GM12878 (cell line): ENCODE measurements at regions not wholly inside any gene's neighbourhood (a gene's known extent, or its start where the extent isn't known, plus 50 kb on each side); places are given as distances from the start of the nearest gene placed in this dataset.

Experiments
- BHLHE40 ChIP-seq, 2 experiments: fragments of 450-650 bp in 1 of 2; IDR thresholded peaks; 2 replicates each; pipeline ENCODE4 v1.6.1; 2011 to 2017; ENCODE audit warnings: low read depth in 2 of 2, borderline replicate concordance in 1 of 2, improper control_type of control experiment in 1 of 2, low read length in 1 of 2, mild to moderate bottlenecking in 1 of 2
- CTCF ChIP-seq, 3 experiments: IDR thresholded peaks in 2 of 3; conservative IDR thresholded peaks in 1 of 3; 2 replicates each; pipeline ENCODE4 v1.5.1; 2011; ENCODE audit warnings: low read depth in 3 of 3, low read length in 3 of 3, mild to moderate bottlenecking in 3 of 3, control low read depth in 2 of 3, moderate library complexity in 2 of 3, inconsistent platforms in 1 of 3, mixed read lengths in 1 of 3; ENCODE audit not compliant: control insufficient read depth in 2 of 3, insufficient read depth in 1 of 3; ENCODE audit errors: extremely low read depth in 1 of 3
- IRF3 ChIP-seq: fragments of 450-650 bp; IDR thresholded peaks from 2 replicates; pipeline ENCODE4 v1.6.1; 2014; ENCODE audit warnings: mild to moderate bottlenecking
- MXI1 ChIP-seq: fragments of 150-350 bp; IDR thresholded peaks from 2 replicates; pipeline ENCODE4 v1.6.1; 2011; ENCODE audit warnings: low read depth, mild to moderate bottlenecking, inconsistent platforms, low read length, improper control_type of control experiment
- NBN ChIP-seq: fragments of 450-650 bp; IDR thresholded peaks from 2 replicates; pipeline ENCODE4 v1.6.1; 2016
- POLR2A ChIP-seq: IDR thresholded peaks from 2 replicates; pipeline ENCODE4 v1.6.1; 2011; ENCODE audit warnings: low read depth, mild to moderate bottlenecking, low read length
- POLR2AphosphoS5 ChIP-seq: IDR thresholded peaks from 2 replicates; pipeline ENCODE4 v1.6.1; 2011; ENCODE audit warnings: mild to moderate bottlenecking, low read length, inconsistent platforms
- REST ChIP-seq: IDR thresholded peaks from 2 replicates; pipeline ENCODE4 v1.6.1; 2012; ENCODE audit warnings: mild to moderate bottlenecking, low read depth, low read length
- SMAD1 ChIP-seq: fragments of 450-650 bp; IDR thresholded peaks from 2 replicates; pipeline ENCODE4 v1.6.1; 2018; ENCODE audit warnings: mild to moderate bottlenecking, low read depth; ENCODE audit not compliant: partially characterized antibody
- TAF1 ChIP-seq: IDR thresholded peaks from 2 replicates; pipeline ENCODE4 v1.6.1; 2011; ENCODE audit warnings: mild to moderate bottlenecking, low read depth, low read length, borderline replicate concordance
- ZBED1 ChIP-seq: IDR thresholded peaks from 2 replicates; pipeline ENCODE4 v1.6.1; 2016; ENCODE audit warnings: borderline replicate concordance

GRCh38 chr13:112259511-112259910 is 116.6 kb upstream of the SPACA7 start:
- no peak for TF ChIP-seq REST
- TF ChIP-seq CTCF (IDR thresholded peaks at IDR 0.05 in 2 of 3, conservative IDR thresholded peaks at IDR 0.05 in 1 of 3; ENCODE audit: control insufficient read depth in 2 of 3, extremely low read depth in 1 of 3, insufficient read depth in 1 of 3, low read depth in 3 of 3, low read length in 3 of 3) = no peak
- no peak for TF ChIP-seq POLR2AphosphoS5
- no peak for TF ChIP-seq MXI1
- TF ChIP-seq IRF3 = no peak
- TF ChIP-seq NBN = no peak
- TF ChIP-seq ZBED1 = no peak
- no peak for TF ChIP-seq TAF1
- TF ChIP-seq SMAD1 = no peak
- no peak for TF ChIP-seq BHLHE40 (IDR thresholded peaks at IDR 0.05; ENCODE audit: borderline replicate concordance in 1 of 2, low read depth in 2 of 2, low read length in 1 of 2)
- no peak for TF ChIP-seq POLR2A
